Suppressor macrophage treated with lipopolysaccharide for 4 hours (primary cell): ENCODE measurements at regions not wholly inside any gene's neighbourhood (a gene's known extent, or its start where the extent isn't known, plus 50 kb on each side); places are given as distances from the start of the nearest gene placed in this dataset.
"Not testable (repeated sequence)": the region's sequence is repeated elsewhere in the genome, so short reads cannot be mapped to it uniquely, and the experiment has no call there.

Experiments
- DNase-seq: peaks from one replicate; pipeline ENCODE4 v3.0.0-alpha.2; 2020

DNA sequence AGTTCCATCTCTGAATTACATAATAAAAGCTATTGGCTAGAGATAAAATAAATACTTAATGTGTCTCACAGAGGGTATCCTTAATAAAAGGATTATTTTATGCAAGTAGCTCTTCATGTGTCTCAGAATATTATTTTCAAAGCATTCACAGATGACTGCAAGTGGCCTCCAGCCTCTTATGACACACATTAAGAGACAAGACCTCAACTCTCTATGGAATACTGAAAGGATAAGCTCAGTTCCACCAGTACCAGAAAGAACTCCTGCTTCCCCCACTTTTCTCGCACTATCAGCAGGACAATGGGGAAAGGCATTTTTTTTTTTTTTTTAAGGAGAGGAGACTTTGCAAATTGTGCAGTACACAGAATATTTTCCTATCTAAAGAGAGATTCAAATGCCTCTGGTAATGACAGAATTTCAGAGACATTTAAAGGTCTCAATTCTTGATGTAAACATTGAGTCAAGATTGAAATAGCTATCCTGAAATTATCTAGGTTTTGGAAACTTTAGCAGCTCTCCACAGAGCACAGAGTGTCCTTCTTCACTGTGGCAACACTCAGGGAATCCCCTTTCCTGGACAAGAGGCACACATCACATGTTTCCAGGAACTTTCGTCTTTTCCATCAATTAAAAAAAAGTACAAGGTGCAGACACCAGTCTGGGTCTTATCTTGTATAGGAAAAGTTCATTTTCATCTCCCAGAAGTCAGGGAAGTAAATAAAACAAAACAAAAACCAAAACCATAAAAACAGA lies 122.0 kb upstream of the ANK3 start:
- no peak for DNase-seq

DNA sequence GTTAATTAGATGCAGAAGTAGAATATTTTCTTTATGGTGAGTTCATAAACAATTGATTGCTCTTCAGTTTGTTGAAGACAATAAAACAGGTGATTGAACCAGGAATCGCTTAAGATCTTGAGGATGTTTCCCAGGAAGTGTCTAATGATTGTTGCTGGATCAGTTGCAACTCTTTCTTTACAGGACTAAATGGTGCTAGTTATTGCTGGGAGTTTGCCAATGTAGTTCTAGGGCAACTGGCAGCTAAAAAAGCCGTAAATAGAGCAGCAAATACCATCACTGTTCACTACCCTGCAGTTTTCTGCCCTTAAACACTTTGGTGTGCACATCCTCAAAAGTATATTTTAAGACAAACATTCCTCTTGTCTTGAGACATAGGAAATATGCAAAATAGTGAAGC lies 119.2 kb upstream of the ANK3 start:
- no peak for DNase-seq

DNA sequence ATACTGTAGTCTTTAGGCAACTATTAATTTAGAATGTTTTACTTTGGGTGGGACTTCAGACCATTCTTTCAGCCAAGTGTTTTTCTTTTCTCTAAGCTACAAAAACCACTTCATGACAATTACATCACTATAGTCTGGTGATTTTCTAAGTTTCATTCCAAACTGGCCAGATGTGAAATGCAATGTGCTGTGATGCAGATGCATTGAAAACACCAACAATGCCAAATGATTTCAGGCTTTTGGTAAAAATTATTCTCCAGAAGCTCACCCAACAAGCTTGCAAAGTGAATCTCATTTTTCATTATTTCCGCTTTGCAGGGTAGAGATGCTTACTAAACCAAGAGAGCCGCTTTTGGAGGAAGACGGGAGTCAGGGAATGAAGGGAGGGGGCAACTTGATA lies 118.4 kb upstream of the ANK3 start:
- DNase-seq = no peak

DNA sequence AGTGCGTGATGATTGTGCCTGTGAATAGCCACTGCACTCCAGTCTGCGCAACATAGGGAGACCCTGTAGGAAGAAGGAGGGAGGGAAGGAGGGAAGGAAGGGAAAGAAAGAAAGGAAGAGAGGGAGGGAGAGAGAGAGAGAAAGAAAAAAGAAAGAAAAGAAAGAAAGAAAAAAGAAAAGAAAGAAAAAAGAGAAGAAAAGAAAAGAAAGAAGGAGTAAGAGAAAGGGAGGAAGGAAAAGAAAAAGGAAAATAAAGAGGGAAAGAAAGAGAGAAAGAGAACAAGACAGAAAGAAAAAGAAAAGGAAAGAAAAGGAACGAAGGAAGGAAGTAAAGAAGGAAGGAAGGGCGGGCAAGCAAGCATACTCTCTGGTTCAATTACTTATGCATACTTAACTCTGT lies 112.9 kb upstream of the ANK3 start:
- no peak for DNase-seq

DNA sequence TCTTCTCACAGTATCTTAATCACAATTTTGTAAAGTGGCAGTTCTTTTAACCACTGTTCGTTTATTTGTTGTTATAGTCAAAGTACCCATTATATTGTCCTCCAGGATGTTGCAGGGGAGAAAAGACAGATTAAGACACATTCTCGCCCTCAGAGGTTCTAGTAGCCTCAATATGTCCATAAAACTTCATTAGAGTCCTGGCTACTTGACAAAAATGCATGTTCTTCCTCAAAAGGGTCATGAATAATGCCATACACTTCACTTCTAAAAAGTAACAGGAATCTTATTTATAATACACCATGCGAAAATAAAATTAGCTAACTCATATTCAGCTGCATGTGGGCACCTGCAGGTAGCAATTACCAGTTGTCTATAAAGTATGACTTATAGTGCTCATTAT lies 109.3 kb upstream of the ANK3 start:
- no peak for DNase-seq

DNA sequence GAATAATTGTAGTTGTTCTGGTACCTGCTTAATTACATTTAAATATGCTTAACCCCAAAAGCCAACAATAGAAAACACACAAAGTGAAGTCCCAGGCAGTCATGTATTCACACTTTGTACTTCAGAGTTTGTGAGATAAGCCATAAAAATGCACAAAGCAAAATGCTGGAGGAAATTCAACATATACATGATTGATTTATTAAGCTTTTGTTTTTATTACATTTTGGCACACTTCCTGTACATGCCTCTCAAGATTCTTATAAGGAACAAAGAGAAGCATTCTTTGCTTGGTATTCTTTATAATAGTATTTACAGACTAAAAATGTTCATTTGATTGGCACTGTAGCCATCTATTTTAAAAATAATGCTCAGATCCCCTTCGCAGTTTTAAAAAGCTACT lies 107.7 kb upstream of the ANK3 start:
- no peak for DNase-seq

DNA sequence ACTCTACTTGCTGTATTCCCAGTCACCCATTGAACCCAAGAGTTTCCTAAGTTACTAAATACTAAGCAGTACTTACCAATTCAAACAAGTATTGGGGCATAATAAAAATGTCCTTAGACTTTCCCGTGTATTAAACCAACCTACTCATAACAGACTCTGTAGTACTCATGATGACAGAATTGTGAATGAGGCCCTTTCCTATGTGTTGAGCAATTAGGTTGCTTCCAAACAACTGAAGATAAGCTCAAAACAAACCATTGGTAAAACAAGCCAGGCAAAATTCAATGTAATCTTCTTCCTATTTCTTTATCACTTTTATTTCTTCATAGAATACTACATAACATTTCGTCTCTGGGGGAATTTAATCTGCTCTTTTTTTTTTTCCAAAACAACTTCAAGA lies 106.5 kb upstream of the ANK3 start:
- no peak for DNase-seq

DNA sequence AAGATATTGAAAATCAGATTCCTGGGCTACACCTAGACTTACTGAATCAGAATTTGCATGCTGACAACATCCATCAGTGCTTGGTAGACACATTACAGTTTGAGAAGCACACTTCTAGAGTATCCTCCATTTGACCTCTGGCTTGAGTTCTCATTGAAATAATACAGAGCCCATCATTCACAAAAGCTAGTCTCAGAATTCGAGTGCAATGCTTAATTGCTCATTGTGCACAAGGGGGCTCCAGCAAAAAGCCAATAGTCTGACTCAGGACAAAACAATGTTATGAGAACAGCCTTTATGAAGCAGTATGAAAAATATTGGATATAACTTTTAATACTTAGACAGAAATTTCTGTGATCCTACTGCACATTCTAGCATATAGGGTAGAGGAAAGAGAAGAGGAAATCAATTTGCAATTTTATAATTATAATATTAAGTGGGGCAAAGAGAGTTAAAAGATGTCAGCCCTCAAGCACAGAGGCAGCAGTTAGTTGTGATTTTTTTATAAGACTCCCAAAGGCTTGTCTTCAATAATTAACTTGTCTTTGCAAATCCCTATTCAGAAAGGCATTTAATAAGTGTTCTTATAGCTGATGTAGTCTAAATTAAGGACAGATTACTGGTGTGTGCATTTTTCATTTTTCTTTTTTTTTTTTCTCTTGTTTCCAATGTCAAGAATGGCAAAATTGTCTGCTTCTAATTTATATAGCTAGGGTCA lies 105.8 kb upstream of the ANK3 start:
- DNase-seq = no peak

DNA sequence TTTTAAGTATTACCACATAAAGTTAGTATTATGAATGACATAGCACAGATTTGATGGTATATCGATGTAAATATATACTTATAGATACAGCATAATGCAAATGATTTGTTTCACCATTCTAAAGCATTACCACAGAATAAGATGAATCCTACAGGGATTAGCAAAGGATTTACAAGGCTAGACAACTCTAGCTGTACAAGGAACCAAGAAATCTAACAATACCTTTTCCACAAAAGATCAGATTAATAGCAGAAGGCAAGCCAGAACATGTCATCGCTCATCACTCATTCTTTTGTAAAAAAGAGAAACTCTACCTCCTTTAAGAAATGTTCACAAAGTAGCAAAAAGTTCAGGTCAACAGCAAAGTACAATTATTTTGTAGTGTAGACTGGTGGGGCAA lies 105.1 kb upstream of the ANK3 start:
- no peak for DNase-seq

DNA sequence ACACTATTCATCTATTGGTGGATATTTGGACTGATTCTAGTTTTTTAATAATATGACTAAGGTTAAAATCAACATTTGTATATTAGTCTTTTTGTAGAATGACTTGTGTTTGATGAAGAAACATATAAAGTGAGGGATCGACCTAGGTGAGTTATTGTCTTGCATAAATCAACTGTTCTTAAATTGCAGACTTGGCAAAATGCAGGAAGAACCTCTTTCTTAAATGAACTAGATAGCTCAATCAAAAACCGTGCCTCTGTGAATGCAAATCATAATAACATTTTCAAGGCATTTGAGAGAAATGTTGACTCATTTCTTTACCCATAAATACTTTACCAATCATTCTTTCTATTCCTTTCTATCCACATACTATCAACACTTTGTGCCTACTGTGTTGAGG lies 101.5 kb upstream of the ANK3 start:
- DNase-seq = no peak

DNA sequence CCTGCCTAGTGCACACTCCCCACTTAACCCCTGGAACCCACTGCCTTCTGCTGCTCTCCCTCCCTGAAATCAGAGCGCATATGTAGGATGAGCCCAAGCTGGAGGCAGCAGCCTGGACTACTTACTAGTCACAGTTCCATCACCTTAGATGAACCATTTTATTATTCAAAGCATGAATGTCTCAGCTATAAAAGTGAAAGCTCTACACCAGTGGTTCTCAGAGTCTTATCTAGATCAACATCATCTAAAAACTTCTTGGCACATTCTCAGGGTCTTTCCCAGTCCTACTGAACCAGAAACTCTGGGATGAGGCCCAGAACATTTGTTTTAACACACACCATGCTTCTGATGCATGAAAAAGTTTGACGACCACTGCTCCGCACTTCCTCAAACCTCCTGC lies 100.3 kb upstream of the ANK3 start:
- no peak for DNase-seq

DNA sequence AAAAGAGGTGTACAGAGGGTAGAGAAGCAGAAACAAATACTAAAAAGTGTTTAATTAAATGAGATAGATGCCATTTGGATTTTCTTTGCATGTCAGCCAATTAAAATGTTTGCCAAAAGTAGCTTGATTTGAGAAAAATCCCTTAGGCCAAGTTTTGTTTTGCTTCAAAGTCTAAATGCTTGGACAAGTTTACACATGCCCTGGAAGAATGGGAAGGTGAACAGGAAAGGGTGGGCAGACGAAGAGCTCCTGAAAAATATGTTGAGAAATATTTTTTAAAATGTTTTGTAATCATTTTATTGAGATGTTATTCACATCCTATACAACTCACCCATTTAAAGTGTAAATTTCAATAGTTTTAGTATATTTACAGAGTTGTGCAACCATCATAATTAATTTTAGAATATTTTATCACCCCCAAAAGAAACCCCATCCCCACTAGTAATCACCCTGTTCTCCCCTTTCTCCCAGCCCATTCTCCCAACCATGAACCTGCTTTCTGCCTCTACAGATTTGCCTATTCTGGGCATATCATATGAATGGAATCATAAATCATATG lies 98.5 kb upstream of the ANK3 start:
- DNase-seq = no peak

DNA sequence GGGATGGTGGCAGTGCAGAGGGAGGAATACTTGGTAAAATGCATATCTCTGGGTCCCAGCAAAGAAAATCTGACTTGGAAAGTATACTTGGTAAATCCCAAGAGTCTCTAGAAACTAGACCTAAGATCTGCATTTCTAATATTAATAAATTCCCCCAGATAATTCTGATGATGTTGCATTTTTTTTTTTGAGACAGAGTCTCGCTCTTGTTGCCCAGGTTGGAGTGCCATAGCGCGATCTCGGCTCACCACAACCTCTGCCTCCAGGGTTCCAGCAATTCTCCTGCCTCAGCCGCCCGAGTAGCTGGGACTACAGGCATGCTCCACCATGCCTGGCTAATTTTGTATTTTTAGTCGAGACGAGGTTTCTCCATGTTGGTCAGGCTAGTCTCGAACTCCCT lies 97.9 kb upstream of the ANK3 start:
- DNase-seq = no peak

DNA sequence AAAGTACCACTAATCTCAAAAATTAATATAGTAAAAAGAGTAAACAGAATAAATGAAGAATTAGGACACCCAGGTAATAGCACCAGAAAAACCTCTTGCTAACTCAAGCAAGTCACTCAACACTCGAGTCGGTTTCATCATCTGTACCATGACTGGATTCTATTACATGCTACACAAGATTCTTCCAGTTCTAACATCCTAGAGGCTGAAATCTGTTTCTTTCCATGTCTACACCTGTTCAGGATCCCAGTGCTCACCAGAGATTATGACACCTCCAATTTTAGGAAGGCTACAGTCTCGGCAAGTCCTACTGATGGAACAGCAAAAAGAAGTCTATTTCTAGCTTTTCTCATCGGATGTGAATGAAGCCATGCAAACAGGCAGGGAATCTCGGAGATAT lies 95.3 kb upstream of the ANK3 start:
- DNase-seq = no peak

DNA sequence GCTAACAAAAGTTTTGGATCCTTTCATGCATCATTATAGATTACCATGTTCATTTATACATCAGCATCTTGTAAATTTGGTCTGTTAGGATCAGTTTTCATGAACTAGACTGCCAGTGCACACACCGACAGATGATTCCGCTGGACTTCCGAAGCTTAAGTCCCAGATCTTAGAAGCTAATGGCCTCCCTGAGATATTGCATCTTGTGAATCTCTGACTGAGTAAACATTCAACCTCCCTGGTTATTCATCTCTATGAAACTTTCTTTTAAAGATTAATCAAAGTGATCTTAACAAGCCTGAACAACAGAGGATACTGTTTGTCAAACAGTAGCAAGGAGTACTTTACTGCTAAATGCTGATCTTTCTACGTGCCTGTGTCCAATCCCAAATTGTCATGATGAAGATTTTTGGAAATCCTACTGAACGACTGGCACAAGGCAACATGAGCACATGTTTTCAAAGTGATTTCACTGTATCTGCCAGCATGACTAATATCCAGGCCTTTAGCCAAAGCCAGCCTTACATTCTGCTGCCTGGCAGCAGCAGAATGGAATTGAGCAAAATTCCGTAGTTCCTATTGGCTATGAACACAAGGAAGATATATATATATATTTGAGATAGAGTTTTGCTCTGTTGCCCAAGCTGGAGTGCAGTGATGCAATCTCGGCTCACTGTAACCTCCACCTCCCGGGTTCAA lies 91.3 kb upstream of the ANK3 start:
- DNase-seq = no peak

DNA sequence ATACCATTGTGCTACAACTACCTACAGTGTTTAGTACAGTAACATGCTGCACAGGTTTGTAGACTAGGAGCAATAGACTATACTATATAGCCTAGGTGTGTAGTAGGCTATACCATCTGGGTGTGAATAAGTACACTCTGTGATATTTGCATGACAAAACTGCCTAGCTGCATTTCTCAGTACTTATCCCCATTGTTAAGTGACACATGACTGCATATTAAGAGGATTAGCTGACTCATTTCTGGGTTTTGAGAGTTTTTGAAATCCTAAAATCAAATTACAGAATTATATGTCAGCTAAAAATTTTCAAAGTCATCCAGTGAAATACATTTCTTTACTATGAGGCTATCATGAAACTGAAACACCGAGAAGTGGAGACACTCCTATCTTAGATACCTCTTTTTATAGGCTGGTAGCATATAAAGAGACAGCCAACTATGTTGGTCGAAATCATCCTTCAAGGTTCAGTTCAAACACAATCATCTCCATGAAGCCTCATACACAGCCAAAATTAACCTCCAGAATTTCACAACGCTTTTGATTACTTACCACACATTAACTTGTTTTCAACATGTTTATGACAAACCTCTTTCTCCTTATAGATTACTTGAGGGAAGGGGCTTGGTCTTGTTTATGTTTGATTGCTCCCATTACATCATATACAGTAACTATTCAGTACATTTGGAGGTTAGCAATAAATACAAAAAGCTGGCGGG lies 89.8 kb upstream of the ANK3 start:
- no peak for DNase-seq

DNA sequence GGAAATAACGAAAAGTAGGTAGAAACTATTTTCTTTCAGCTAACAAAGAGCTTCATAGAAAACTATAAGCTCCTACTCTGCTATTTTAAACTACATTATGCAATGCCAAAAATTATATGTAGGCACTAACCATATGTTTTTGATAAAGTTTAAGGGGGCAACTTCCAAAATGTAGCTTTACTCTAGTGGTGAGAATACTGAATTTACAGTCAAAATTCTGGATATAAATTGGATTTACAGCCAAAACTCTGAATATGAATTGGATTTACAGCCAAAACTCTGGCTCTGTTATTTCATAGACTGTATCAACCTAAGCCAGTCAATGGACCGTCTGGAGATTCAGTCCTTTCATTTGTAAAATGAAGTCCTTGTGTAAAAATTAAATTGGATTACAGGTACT lies 86.8 kb upstream of the ANK3 start:
- DNase-seq = no peak

DNA sequence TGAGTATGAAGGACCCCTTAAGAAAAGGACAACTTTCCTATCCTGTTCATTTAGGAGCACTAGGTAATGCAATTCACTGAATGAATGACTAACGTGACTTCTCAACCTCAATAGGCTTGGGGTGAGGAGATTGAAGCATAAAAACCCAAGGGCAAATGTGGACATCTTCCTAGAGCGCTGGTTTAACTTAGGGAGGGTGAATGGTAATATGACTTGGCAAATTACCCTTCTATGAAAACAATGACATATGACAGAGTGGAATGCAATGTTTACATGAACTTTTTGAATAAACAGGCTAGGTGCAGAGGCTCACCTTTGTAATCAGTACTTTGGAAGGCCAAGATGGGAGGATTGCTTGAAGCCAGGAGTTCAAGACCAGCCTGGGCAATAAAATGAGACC lies 83.9 kb upstream of the ANK3 start:
- no peak for DNase-seq

DNA sequence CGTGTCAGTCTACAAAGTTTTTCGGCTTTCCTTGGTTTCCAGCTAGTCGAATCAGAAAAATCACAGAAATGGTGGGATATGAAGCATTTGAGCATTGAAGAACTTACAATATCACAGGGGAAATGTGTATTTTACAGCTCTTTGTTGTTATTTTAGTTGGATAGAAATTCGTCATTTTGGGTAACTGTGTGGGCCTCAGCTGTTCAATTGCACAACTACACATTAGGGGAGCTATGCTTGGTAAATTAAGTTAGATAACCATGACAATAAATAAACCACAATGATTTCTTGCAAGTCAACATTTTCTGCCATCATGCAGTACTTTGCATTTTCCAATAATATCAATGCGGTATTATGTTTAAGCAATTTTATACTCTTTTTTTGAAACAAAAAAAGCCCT lies 80.4 kb upstream of the ANK3 start:
- DNase-seq = no peak

DNA sequence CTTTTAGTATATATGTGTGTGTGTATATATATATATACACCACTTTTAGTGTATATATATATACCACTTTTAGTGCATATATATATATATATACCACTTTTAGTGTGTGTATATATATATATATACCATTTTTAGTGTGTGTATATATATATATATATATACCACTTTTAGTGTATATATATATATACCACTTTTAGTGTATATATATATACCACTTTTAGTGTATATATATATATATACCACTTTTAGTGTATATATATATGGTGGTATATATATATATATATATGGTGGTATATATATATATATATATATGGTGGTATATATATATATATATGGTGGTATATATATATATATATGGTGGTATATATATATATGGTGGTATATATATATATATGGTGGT lies 79.5 kb upstream of the ANK3 start:
- not testable (repeated sequence) for DNase-seq

DNA sequence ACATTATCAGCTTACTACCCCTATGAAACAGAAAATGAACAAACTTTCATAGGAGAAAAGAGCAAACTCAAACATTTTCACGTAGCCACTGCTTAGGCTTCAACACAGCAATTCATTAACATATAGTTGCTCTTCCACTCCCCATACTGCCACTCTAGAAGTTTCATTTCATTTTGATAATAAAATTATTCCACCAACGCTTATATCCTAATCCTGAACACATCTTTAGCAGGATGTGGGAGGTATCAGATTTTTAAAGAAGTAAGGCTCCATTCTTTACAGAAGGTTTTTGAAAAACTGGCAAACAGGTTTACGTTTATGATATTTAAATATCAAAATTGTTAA lies 77.5 kb upstream of the ANK3 start:
- DNase-seq = no peak

DNA sequence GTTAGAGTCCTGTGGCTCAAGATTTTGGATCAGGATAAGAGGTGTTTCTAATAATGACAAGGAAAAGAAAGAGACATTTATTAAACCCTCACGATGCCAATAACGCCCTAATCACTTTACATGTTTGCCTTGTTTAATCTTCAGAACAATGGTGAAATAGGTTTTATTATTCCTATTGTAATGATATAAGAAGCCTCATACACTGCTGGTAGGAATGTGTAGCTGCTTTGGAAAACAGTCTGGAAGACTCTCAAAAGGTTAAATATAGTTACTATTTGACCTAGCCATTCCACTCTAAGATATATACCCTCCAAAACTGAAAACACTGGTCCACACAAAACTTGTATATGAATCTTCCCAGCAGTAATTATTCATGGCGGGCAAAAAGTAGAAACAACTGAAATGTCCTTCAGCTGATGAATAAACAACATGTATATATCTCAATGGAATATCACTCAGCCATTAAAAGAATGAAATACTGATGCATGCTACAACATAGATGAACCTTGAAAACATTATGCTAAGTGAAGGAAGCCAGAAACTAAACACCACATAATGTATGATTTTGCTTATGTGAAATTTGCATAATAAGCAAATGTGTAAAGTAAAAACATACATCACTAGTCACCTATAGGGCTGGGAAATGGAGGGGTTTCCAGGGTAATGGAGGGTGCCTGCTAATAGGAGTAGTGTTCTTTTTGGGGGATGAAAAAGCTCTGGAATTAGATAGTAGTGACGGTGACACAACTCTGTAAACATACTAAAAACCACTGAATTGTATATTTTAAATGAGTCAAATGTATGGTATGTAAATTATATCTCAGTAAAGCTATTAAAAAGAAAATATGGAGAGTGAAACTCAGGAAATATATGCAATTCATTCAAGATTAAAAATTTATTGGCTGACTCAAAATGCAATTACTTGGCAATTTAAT lies 76.9 kb upstream of the ANK3 start:
- DNase-seq = no peak
